Small intestine (tissue), 7 donors: ENCODE measurements at regions not wholly inside any gene's neighbourhood (a gene's known extent, or its start where the extent isn't known, plus 50 kb on each side); places are given as distances from the start of the nearest gene placed in this dataset.

ENCODE experiments used
- DNase-seq, 2 donors: peaks; one replicate each; pipeline versions ENCODE4 v3.0.0 to v3.0.0-alpha.2; 2013
- FAIRE-seq: peaks from 2 replicates; lab custom pipeline; 2012; peaks lifted over from hg19 to GRCh38; lab: Jason Lieb, UNC
- H3K27ac ChIP-seq, 3 donors: one replicate each; pipeline ENCODE4 v1.5.1; 2013; ENCODE audit warnings: low read length in 2 of 3, mild to moderate bottlenecking in 2 of 3, control low read depth in 1 of 3, inconsistent platforms in 1 of 3, low read depth in 1 of 3, moderate library complexity in 1 of 3
- H3K27me3 ChIP-seq, 3 donors: one replicate each; pipeline ENCODE4 v1.6.1; 2013; ENCODE audit warnings: low read length in 3 of 3, inconsistent platforms in 1 of 3; ENCODE audit not compliant: control insufficient read depth in 3 of 3, insufficient read depth in 3 of 3
- H3K36me3 ChIP-seq, 3 donors: one replicate each; pipeline ENCODE4 v1.6.1; 2013; ENCODE audit warnings: low read length in 3 of 3, inconsistent platforms in 1 of 3, low read depth in 1 of 3, mild to moderate bottlenecking in 1 of 3, moderate library complexity in 1 of 3; ENCODE audit not compliant: control insufficient read depth in 3 of 3, insufficient read depth in 2 of 3
- H3K4me1 ChIP-seq, 3 donors: one replicate each; pipeline ENCODE4 v1.6.1; 2013; ENCODE audit warnings: low read length in 2 of 3, inconsistent platforms in 1 of 3, low read depth in 1 of 3, mild to moderate bottlenecking in 1 of 3, moderate library complexity in 1 of 3; ENCODE audit not compliant: control insufficient read depth in 3 of 3, insufficient read depth in 2 of 3
- H3K4me3 ChIP-seq, 3 donors: one replicate each; pipeline ENCODE4 v1.5.1; 2013; ENCODE audit warnings: low read length in 3 of 3, control low read depth in 1 of 3, inconsistent platforms in 1 of 3, low read depth in 1 of 3, mild to moderate bottlenecking in 1 of 3, moderate library complexity in 1 of 3
- H3K9me3 ChIP-seq, 2 donors: one replicate each; pipeline ENCODE4 v1.6.1; 2013; ENCODE audit warnings: low read depth in 1 of 2, low read length in 1 of 2; ENCODE audit not compliant: control insufficient read depth in 2 of 2, insufficient read depth in 1 of 2
- WGBS, 3 donors: extraction: QIAGEN DNeasy Blood & Tissue Kit; methylation state at CpG; one replicate each; pipeline ENCODE4 v1.1.7; 2013; 5-methylcytosine and 5-hydroxymethylcytosine counted together
- donor health status: healthy with polysubstance abuse.
- donor health status: control.
- donor health status: control.
- donor health status: Bipolar disorder and iron deficiency.
- donor health status: healthy.

GRCh38 chr3:117404141-117404540 lies 694.6 kb downstream of the TUSC7 start:
- Histone ChIP-seq H3K4me1 (peaks cover 0 to 8% (median 0%) of the 10 kb centered on the region in 3 donors), H3K9me3 (no peaks in the 10 kb centered on the region), H3K27ac (no peak overlapping the region), H3K36me3 (no peaks in the 10 kb centered on the region), H3K27me3 (no peaks in the 10 kb centered on the region), H3K4me3 (no peak overlapping the region)
- FAIRE-seq (no peak), DNase-seq (no peak)

GRCh38 chr3:117404730-117405129 lies 695.2 kb downstream of the TUSC7 start:
- H3K9me3 ChIP-seq, result no peaks in the 10 kb centered on the region
- DNase-seq, result no peak
- no peak overlapping the region for H3K4me3 ChIP-seq
- H3K36me3 ChIP-seq, result no peaks in the 10 kb centered on the region
- H3K4me1 ChIP-seq, result peaks cover 0 to 4% (median 0%) of the 10 kb centered on the region in 3 donors
- no peaks in the 10 kb centered on the region for H3K27me3 ChIP-seq
- no peak for FAIRE-seq
- no peak overlapping the region for H3K27ac ChIP-seq
- WGBS, 3 donors, result 63 to 91% (median 65%) methylated on average over 2 of the region's 2 CpGs

GRCh38 chr3:117405359-117405758 lies 695.8 kb downstream of the TUSC7 start:
- FAIRE-seq (no peak), DNase-seq (no peak)
- no peaks in the 10 kb centered on the region for H3K9me3 ChIP-seq
- H3K36me3 ChIP-seq, result no peaks in the 10 kb centered on the region
- H3K4me1 ChIP-seq, result peaks cover 0 to 4% (median 0%) of the 10 kb centered on the region in 3 donors
- 32 to 46% (median 40%) methylated on average over 1 of the region's 1 CpG for WGBS, 3 donors
- H3K27ac ChIP-seq, result no peak overlapping the region
- no peaks in the 10 kb centered on the region for H3K27me3 ChIP-seq
- no peak overlapping the region for H3K4me3 ChIP-seq

- Histone ChIP-seq H3K4me1 (no peaks in the 10 kb centered on the region), H3K4me3 (no peak overlapping the region), H3K27ac (no peak overlapping the region), H3K36me3 (no peaks in the 10 kb centered on the region), H3K27me3 (no peaks in the 10 kb centered on the region), H3K9me3 (no peaks in the 10 kb centered on the region)
- peak; percentile 22 to 27 for DNase-seq
- no peak for FAIRE-seq
Observed at GRCh38 chr3:117407317-117407716, 697.7 kb downstream of the TUSC7 start.

- H3K4me1 ChIP-seq, result no peaks in the 10 kb centered on the region
- DNase-seq, result no peak
- no peaks in the 10 kb centered on the region for H3K36me3 ChIP-seq
- H3K4me3 ChIP-seq, result no peak overlapping the region
- H3K27ac ChIP-seq, result no peak overlapping the region
- no peaks in the 10 kb centered on the region for H3K9me3 ChIP-seq
- no peaks in the 10 kb centered on the region for H3K27me3 ChIP-seq
- FAIRE-seq, result no peak
Observed at GRCh38 chr3:117408811-117409210, 699.2 kb downstream of the TUSC7 start.

GRCh38 chr3:117409256-117409655 lies 699.7 kb downstream of the TUSC7 start:
- H3K9me3 ChIP-seq, result no peaks in the 10 kb centered on the region
- FAIRE-seq (no peak), DNase-seq (no peak)
- no peak overlapping the region for H3K27ac ChIP-seq
- H3K4me1 ChIP-seq, result no peaks in the 10 kb centered on the region
- no peak overlapping the region for H3K4me3 ChIP-seq
- no peaks in the 10 kb centered on the region for H3K36me3 ChIP-seq
- H3K27me3 ChIP-seq, result no peaks in the 10 kb centered on the region
- WGBS, 3 donors, result 78 to 84% (median 80%) methylated on average over 1 of the region's 1 CpG

GRCh38 chr3:117409701-117410459 lies 700.3 kb downstream of the TUSC7 start:
- no peaks in the 10 kb centered on the region for H3K27me3 ChIP-seq
- FAIRE-seq (no peak), DNase-seq (no peak)
- no peak overlapping the region for H3K4me3 ChIP-seq
- H3K4me1 ChIP-seq, result no peaks in the 10 kb centered on the region
- H3K27ac ChIP-seq, result no peak overlapping the region
- no peaks in the 10 kb centered on the region for H3K9me3 ChIP-seq
- 86 to 100% (median 89%) methylated on average over 3 of the region's 3 CpGs for WGBS, 3 donors
- H3K36me3 ChIP-seq, result no peaks in the 10 kb centered on the region

GRCh38 chr3:117411971-117412370 lies 702.4 kb downstream of the TUSC7 start:
- 46 to 59% (median 48%) methylated on average over 4 of the region's 4 CpGs for WGBS, 3 donors

GRCh38 chr3:117417411-117417810 lies 707.8 kb downstream of the TUSC7 start:
- H3K27me3 ChIP-seq, result peaks cover 0 to 3% (median 0%) of the 10 kb centered on the region in 3 donors
- FAIRE-seq (no peak), DNase-seq (no peak)
- H3K27ac ChIP-seq, result no peak overlapping the region
- H3K4me1 ChIP-seq, result no peaks in the 10 kb centered on the region
- H3K36me3 ChIP-seq, result no peaks in the 10 kb centered on the region
- H3K9me3 ChIP-seq, result no peaks in the 10 kb centered on the region
- H3K4me3 ChIP-seq, result no peak overlapping the region
- 83 to 95% (median 94%) methylated on average over 1 of the region's 1 CpG for WGBS, 3 donors

More at GRCh38 chr3:117411971-117412370, 702.4 kb downstream of the TUSC7 start:
- no peak overlapping the region for H3K27ac ChIP-seq
- H3K4me3 ChIP-seq, result no peak overlapping the region
- FAIRE-seq (no peak), DNase-seq (no peak)
- H3K4me1 ChIP-seq, result no peaks in the 10 kb centered on the region
- no peaks in the 10 kb centered on the region for H3K36me3 ChIP-seq
- H3K27me3 ChIP-seq, result peaks cover 0 to 3% (median 0%) of the 10 kb centered on the region in 3 donors
- H3K9me3 ChIP-seq, result no peaks in the 10 kb centered on the region
